Peyer's patch (tissue), 4 donors: ENCODE measurements at regions not wholly inside any gene's neighbourhood (a gene's known extent, or its start where the extent isn't known, plus 50 kb on each side); places are given as distances from the start of the nearest gene placed in this dataset.
"Not testable (repeated sequence)": the region's sequence is repeated elsewhere in the genome, so short reads cannot be mapped to it uniquely, and the experiment has no call there.

Experiments used
- DNase-seq, 3 donors: peaks; one replicate each; pipeline ENCODE4 v3.0.0-alpha.2; 2017 to 2019
- H3K27ac ChIP-seq, 4 donors: fragments of 200-600 bp; sonication (generic); one replicate each; pipeline ENCODE4 v1.5.1; 2016 to 2019
- H3K27me3 ChIP-seq, 2 donors: fragments of 200-600 bp; sonication (generic); one replicate each; pipeline ENCODE4 v1.5.1; 2019
- H3K36me3 ChIP-seq, 3 donors: fragments of 200-600 bp; sonication (generic); one replicate each; pipeline ENCODE4 v1.5.1; 2016 to 2019
- H3K4me1 ChIP-seq, 4 donors: fragments of 200-600 bp; sonication (generic); one replicate each; pipeline ENCODE4 v1.5.1; 2016 to 2019
- H3K4me3 ChIP-seq, 4 donors: fragments of 200-600 bp; sonication (generic); 1 replicate in 3 of 4; 2 replicates in 1 of 4; pipeline ENCODE4 v1.5.1; 2016 to 2019; ENCODE audit warnings: mild to moderate bottlenecking in 1 of 4
- H3K9me3 ChIP-seq, 4 donors: fragments of 200-600 bp; sonication (generic); one replicate each; pipeline ENCODE4 v1.5.1; 2016 to 2019; ENCODE audit warnings: mild to moderate bottlenecking in 1 of 4
- POLR2A ChIP-seq, 2 donors: fragments of 450-650 bp; IDR thresholded peaks; one replicate each; pipeline ENCODE4 v1.5.1; 2017; ENCODE audit warnings: antibody characterized with exemption in 2 of 2, mild to moderate bottlenecking in 2 of 2, moderate library complexity in 2 of 2
- TF ChIP-seq, protein P1 (sequence below), 6 experiments: fragments of 450-650 bp in 4 of 6; fragments of 200-600 bp in 2 of 6; sonication (generic) in 1 of 6; IDR thresholded peaks; one replicate each; pipeline ENCODE4 v1.5.1; 2017 to 2019; ENCODE audit warnings: antibody characterized with exemption in 6 of 6, mild to moderate bottlenecking in 3 of 6, moderate library complexity in 1 of 6

DNA sequence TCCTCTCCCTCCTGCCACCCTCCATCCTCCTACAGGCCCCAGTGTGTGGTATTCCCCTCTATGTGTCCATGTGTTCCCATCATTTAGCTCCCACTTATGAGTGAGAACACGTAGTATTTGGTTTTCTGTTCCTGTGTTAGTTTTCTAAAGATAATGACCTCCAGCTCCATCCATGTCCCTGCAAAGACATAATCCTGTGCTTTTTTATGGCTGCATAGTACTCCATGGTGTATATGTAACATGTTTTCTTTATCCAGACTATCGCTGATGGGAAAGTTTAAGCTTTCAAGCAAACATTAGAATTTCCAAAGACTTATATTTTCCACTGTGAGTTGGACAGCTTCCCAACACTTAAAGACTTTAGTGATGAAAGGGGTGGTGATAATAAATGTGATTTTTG is 105.9 kb upstream of the PIAS1 start:
- Histone ChIP-seq H3K4me3 (no peak overlapping the region), H3K9me3 (no peaks in the 10 kb centered on the region), H3K27ac (no peak overlapping the region), H3K27me3 (no peaks in the 10 kb centered on the region), H3K4me1 (no peaks in the 10 kb centered on the region), H3K36me3 (no peaks in the 10 kb centered on the region)
- TF ChIP-seq, protein P1, sequence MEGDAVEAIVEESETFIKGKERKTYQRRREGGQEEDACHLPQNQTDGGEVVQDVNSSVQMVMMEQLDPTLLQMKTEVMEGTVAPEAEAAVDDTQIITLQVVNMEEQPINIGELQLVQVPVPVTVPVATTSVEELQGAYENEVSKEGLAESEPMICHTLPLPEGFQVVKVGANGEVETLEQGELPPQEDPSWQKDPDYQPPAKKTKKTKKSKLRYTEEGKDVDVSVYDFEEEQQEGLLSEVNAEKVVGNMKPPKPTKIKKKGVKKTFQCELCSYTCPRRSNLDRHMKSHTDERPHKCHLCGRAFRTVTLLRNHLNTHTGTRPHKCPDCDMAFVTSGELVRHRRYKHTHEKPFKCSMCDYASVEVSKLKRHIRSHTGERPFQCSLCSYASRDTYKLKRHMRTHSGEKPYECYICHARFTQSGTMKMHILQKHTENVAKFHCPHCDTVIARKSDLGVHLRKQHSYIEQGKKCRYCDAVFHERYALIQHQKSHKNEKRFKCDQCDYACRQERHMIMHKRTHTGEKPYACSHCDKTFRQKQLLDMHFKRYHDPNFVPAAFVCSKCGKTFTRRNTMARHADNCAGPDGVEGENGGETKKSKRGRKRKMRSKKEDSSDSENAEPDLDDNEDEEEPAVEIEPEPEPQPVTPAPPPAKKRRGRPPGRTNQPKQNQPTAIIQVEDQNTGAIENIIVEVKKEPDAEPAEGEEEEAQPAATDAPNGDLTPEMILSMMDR (IDR thresholded peaks at IDR 0.05) = no peak
- TF ChIP-seq POLR2A (IDR thresholded peaks at IDR 0.05) = no peak
- no peak for DNase-seq

DNA sequence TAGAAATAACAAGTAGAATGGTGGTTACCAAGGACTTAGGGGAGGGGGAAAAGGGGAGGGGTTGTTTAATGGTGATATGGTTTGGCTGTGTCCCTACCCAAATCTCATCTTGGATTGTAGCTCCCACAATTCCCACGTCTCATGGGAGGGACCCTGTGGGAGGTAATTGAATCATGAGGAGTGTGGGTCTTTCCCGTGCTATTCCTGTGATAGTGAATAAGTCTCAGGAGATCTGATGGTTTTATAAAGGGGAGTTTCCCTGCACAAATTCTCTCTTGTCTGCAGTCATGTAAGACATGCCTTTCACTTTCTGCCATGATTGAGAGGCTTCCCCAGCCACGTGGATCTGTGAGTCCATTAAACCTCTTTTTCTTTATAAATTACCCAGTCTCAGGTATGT is 102.9 kb upstream of the PIAS1 start:
- not testable (repeated sequence) for H3K9me3 ChIP-seq, H3K4me1 ChIP-seq, H3K4me3 ChIP-seq, DNase-seq, H3K27me3 ChIP-seq, H3K27ac ChIP-seq, H3K36me3 ChIP-seq

DNA sequence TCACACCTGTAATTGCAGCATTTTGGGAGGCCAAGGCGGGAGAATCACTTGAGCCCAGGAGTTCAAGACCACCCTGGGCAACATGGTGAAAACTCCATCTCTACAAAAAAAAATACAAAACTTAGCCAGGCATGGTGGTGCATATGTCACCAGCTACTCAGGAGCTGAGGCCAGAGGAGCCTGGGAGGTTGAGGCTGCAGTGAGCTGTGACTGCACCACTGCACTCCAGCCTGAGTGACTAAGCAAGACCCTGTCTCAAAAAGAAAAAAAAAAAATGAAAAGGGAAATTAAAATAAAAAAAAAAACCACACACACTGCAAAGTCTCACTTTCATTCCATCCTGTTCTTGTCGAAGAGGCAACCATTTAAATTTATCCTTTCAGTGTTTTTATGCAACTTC is 100.8 kb upstream of the PIAS1 start:
- Histone ChIP-seq H3K27ac (no peak overlapping the region), H3K36me3 (no peaks in the 10 kb centered on the region), H3K4me1 (no peaks in the 10 kb centered on the region), H3K27me3 (no peaks in the 10 kb centered on the region), H3K4me3 (no peak overlapping the region), H3K9me3 (no peaks in the 10 kb centered on the region)
- no peak for DNase-seq
- TF ChIP-seq, protein P1 (IDR thresholded peaks at IDR 0.05) = no peak
- TF ChIP-seq POLR2A (IDR thresholded peaks at IDR 0.05) = no peak

DNA sequence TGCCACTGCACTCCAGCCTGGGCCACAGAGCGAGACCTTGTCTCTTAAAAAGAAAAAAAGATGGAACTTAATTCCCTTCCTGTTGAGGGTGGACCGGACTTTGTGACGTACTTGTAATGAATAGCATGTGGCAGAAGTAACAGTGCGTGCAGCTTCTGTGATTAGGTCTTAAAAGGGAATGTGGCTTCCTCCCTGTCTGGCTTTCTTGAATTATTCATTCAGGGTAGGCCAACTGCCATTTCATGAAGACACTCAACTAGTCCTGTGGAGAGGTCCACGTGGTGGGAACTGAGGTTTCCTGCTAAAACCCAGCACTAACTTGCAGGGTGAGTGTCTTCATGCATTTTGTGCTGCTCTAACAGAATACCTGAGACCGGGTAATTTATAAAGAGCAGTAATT is 98.9 kb upstream of the PIAS1 start:
- Histone ChIP-seq H3K4me1 (no peaks in the 10 kb centered on the region), H3K4me3 (no peak overlapping the region), H3K27me3 (no peaks in the 10 kb centered on the region), H3K36me3 (no peaks in the 10 kb centered on the region), H3K9me3 (no peaks in the 10 kb centered on the region), H3K27ac (no peak overlapping the region)
- TF ChIP-seq, protein P1 (IDR thresholded peaks at IDR 0.05) = no peak
- no peak for TF ChIP-seq POLR2A (IDR thresholded peaks at IDR 0.05)
- DNase-seq = no peak

DNA sequence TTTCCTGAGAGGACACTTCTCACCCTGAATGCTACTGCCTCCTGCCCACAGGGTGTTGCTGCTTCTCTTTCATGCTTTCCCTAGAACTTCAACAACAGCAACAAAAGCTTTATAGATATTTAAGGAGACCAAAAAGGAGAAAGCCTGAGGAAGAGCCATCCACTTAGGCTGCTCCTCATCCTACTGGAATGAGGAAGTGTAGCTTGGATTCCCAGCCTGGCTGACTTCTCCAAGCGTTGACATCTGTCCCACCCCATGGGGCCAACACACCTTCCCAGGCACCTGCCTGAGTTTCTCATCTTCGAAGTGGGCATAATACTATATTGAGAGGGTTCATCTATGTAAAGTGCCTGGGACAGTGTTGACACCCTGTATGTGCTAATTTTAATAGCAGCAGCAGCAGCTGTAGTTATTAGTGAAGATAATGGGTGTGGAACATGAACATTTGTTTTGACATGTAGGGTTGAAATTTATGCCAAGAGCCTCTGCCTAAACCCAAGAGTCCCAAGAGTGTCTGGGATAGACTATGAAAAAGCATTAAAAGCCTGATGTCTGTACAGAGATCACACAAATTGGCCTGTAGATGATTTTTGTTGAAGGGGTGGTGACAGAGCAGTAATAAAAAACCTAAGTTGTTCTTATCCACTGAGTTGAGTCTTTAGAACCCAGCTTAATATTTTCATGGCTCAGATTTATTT is 96.5 kb upstream of the PIAS1 start:
- no peak overlapping the region for H3K27ac ChIP-seq
- H3K9me3 ChIP-seq = no peaks in the 10 kb centered on the region
- no peaks in the 10 kb centered on the region for H3K27me3 ChIP-seq
- DNase-seq = no peak
- no peaks in the 10 kb centered on the region for H3K4me1 ChIP-seq
- no peaks in the 10 kb centered on the region for H3K36me3 ChIP-seq
- TF ChIP-seq POLR2A (IDR thresholded peaks at IDR 0.05) = no peak
- TF ChIP-seq, protein P1 (IDR thresholded peaks at IDR 0.05) = no peak
- no peak overlapping the region for H3K4me3 ChIP-seq

DNA sequence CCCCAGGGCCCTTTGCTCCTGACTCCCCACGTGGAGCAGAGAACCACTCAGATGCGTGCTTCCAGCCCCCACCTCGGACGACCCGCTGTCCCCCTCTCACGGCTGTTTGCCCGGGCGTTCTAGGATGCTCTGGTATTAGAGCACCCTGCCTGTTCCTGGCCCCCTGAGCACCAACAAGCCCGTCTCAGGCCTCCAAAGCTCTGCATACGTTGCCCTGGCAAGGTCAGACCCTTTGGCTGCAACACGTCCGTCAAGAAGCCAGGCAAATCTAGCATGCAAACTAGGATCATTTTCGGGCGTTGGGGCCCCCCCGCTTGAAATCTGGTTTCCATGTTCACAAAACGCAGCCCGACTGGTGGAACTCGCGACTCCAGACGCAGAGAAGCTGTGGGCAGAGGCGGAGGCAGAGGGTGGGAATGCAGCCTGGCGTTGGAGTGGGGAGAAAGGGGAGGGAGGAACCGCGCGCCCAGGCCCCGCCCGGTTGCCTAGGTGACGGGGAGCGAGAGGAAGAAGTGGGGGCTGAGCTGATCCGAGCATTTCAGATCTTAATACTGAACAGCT is 86.2 kb upstream of the PIAS1 start:
- Histone ChIP-seq H3K9me3 (no peaks in the 10 kb centered on the region), H3K4me1 (peaks cover 0 to 19% (median 3%) of the 10 kb centered on the region in 4 donors), H3K36me3 (no peaks in the 10 kb centered on the region), H3K27me3 (no peaks in the 10 kb centered on the region), H3K27ac (peak overlapping the region in 1 of 4 donors; percentile 1), H3K4me3 (peak overlapping the region in 3 of 4 donors; percentile 10 to 45 (median 44))
- no peak for TF ChIP-seq POLR2A (IDR thresholded peaks at IDR 0.05)
- TF ChIP-seq, protein P1 (IDR thresholded peaks at IDR 0.05) = no peak
- DNase-seq = peak; percentile 31 to 66 (median 64)
